DOHH2 (cell line): ENCODE measurements at regions not wholly inside any gene's neighbourhood (a gene's known extent, or its start where the extent isn't known, plus 50 kb on each side); places are given as distances from the start of the nearest gene placed in this dataset.

ENCODE experiments used
- EZH2phosphoT487 ChIP-seq: fragments of 200-600 bp; sonication (generic); IDR thresholded peaks from 2 replicates; pipeline ENCODE4 v1.6.1; 2017; ENCODE audit warnings: borderline replicate concordance, mild to moderate bottlenecking, antibody characterized with exemption, low read length, moderate library complexity, mixed read lengths
- TF ChIP-seq, protein P1 (sequence below): fragments of 200-600 bp; sonication (generic); IDR thresholded peaks from one replicate; pipeline ENCODE4 v1.5.1; 2014; ENCODE audit warnings: antibody characterized with exemption, mild to moderate bottlenecking, low read depth, low read length; ENCODE audit not compliant: poor library complexity, severe bottlenecking

DNA sequence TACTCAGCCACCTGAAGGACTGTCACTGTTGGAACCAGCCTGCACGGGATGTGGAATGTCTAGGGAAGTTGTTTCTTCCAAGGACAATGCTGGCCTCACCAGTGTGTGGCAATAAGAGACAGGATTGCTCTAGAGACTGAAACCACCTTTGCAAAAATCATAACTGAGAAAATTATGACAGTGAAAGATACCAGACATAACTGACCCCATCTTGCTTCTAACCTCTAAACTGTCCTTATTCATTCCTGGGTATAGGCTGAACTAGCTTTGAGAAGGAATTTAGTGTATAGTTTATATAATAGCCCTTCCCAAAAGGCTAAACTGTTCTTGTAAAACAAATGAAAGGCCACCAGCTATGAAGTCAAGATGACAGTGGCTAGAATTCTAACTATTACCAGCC lies 83.6 kb downstream of the IER5 start:
- TF ChIP-seq, protein P1, sequence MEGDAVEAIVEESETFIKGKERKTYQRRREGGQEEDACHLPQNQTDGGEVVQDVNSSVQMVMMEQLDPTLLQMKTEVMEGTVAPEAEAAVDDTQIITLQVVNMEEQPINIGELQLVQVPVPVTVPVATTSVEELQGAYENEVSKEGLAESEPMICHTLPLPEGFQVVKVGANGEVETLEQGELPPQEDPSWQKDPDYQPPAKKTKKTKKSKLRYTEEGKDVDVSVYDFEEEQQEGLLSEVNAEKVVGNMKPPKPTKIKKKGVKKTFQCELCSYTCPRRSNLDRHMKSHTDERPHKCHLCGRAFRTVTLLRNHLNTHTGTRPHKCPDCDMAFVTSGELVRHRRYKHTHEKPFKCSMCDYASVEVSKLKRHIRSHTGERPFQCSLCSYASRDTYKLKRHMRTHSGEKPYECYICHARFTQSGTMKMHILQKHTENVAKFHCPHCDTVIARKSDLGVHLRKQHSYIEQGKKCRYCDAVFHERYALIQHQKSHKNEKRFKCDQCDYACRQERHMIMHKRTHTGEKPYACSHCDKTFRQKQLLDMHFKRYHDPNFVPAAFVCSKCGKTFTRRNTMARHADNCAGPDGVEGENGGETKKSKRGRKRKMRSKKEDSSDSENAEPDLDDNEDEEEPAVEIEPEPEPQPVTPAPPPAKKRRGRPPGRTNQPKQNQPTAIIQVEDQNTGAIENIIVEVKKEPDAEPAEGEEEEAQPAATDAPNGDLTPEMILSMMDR, result no peak
- TF ChIP-seq EZH2phosphoT487, result no peak
